NCI-H1417 treated with DMSO at 0.1 percent for 48 hours (cell line): ENCODE measurements at regions not wholly inside any gene's neighbourhood (a gene's known extent, or its start where the extent isn't known, plus 50 kb on each side); places are given as distances from the start of the nearest gene placed in this dataset.

Experiments used
- DNase-seq: peaks from one replicate; lab custom pipeline; 2025; lab: John Stamatoyannopoulos, UW

DNA sequence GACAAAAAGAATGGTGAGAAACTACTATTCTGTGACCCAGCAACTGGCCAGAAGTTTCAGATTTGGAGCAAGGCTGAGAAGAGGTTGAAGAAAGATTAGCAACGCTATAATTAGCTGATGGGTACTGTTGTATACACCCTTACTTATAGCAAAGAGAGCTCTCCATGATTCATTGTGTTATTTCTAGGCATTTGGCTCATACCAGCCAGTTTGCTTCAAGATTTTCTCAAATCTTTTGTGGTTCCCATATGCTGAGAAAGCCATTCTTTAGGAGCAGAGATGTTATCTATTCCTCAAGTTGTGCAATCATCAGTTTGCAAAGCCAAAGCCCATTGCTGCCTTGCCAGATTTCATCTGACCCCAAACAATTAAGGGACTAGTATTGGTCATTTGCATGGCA lies 179.4 kb downstream of the ETS1 start:
- DNase-seq: no peak

DNA sequence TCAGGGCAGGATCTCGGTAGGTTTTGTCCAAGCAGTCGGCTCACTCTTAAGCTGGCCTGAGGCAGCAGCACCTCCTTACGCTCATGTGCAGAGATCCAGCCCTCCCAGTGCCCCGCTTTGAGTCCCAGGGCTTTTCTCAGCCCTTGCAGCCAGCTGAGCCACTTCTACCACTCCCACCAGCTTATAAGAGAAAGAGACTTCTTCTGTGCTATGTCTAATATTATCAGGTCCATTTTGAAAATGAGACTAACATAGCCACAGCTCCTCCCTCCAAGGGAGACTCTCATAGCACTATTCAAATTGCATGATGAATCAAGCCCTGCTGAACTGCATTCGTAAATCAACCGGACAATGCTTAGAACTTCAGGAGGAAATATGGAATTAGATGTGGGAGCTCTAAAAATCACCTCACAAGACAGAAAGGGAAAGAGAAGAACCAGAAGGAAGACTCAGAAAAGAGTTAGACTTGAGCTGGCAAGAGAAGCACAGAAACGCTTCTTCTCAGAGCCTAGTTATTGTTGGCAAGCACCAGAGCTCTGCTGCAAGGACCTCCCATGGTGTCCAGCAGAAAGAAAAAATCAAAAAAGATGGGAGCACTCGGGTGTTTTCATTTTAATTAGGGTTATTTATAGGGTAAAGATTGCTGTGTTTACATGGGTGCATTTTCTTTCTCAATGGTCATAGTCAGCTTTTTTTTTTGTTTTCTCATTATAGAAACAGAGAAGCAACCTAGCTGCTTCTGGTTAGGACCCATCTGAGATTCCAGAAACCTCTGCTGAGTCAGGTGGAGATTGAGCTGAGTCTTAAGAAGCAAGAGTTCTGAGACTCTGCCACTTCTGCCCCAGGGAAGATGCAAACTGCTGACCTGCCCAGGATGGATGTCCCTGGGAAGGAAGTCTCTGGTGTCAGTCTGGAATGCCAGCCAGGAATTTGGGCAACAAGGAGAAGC lies 181.4 kb downstream of the ETS1 start:
- DNase-seq: no peak

DNA sequence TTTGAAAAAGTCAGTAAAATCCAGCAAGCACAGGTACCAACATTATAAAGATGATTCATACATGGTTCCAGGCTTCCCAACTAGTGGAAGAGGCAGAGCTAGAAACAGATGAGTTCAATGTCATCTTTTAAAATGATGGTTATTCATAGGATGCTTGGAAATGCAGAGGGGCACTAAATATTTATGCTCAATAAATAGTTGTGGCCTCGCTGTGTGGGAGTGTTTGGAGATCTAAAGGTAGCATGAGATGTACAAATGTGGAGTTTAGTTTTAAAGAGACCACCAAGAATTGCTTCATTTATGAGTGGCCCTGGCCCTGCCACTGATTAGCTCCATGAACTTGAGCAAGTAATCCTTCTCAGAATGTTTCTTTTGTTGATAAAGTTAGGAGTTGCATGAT lies 182.2 kb downstream of the ETS1 start:
- DNase-seq: no peak

DNA sequence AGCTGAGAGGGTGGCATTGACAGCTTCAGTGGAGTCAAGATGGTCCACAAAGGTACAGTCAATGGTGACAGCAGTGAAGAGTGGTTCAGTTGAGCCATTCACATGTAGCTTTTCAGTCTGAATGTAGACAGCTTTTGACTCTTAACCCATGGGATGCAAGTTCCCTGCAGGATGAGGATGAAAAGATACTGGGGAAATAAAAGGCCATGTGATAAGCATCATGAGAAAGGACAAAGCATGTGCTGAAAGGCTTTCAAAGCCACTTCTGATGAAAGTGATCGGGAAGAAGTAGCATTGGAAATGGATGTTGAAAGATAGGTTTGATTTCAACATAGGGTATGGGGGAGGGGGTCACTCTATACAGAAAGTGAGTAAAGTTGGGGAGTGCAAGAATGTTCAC lies 182.9 kb downstream of the ETS1 start:
- no peak for DNase-seq

DNA sequence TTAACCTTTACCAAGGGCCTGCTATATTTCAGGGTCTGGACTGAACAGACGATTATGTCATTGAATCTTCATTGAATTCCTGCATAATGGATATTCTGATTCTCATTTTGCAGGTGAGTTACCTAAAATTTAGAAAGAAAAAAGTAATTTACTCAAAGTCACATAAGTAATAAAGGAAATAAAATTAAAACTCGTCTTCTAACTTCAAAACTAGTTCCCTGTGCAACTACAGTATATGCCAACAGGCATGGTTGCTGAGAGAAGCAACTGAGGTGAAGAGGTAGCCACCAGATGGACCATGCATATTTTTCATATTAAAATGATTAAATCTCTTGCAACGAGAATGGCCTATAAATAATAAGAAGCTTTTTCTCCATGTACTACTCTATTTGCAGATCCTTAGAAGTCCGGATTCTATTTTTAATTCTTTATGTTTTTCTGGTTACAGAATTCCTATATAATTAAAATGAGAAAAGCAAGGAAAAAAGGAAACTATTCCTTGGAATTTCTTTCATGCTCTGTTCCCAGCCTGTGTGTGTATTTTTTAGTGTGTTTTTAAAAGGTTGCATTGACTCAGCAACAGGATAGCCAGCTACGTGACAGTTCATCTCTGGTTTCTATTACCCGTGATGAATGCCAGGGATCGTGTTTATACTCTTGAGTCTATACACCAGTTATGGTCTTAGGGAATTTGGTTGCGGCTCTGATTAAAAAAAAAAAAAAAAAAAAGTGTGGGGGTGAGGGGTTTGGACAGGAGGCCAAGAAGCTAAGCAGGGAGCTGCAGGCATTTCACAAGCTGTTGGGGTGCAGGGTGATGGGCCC lies 186.8 kb downstream of the ETS1 start:
- no peak for DNase-seq

DNA sequence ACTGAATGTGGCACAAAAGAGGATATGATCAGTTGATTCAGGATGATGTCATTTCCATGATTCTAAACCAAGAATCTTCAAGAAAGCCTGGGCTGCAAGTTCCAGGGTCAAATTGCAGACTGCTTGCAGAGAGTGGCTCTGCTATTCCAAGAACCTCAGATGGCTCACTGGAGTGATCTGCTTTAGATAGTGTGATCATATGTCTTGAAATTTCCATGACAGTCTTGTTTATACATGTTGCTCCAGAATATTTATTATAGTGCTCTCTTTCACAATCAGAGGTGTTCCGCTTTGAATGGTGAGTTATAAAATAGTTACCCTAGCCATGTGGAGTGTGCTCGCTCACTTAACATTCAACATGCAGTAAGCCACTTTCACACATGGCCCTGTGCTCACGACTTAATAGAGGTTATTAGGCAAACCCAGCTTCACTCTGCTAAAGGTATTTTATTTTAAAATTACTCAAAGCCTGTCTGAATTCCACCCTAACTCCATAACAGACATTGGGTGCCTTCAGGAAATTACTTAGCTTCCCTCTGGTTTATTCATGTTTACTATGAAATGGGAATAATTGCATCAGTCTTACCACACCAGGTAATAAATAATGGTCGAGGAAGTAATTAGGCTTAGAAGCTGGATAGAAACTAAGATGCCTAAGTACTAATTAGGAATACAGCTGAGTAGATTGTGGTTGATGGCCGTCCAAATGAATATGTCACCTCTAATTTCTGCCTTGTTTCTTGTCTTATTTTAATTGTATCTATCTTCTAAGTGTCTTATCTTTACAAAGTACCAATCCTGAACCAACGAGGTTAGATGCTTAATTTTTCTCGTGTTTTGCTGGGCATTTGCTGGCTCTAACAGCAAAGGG lies 187.9 kb downstream of the ETS1 start:
- DNase-seq: peak; percentile 27

DNA sequence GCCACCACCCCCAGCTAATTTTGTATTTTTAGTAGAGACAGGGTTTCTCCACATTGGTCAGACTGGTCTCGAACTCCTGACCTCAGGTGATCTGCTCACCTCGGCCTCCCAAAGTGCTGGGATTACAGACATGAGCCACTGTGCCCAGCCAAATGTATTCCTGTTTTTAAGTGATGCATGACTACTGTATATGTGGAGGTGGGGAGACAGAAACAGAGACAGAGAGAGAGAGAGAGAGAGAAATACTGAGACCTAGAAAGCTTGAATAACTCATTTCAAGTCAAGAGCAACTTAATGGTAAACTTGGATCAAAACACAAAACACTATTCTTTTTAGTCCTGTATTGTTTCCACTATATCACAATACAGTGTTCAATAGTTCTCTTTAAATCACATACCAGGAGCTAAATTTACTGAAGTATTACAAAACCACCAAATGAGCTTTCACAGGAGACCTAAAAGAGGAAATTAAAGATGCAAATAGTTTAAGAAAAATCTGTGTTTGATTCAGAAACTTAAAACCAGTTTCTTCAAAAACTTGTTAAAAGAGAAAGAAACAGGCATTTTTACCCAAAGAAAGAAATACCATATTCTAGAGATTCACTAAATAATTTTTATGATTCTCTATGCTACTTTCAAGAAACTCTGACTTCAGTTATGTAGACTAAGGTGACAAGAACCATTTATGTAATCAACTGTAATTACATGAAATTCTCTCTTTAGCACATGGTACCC lies 188.7 kb downstream of the ETS1 start:
- no peak for DNase-seq

DNA sequence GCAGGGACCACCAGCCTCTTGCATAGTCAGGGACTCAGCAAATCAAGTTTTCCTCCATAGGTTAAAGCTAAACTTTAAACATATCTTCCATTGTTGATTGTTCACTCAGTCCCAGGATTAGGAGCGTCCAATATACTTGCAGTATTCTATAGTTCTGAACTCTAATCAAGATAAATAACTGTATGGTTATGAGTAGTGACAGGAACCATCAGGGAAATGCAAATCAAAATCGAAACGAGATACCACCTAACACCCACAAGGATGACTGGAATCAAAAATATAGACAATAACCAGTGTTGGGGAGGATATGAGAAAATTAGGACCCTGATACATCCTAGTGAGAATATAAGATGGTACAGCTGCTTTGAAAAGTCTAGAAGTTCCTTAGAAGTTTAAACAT lies 190.0 kb downstream of the ETS1 start:
- DNase-seq: no peak

DNA sequence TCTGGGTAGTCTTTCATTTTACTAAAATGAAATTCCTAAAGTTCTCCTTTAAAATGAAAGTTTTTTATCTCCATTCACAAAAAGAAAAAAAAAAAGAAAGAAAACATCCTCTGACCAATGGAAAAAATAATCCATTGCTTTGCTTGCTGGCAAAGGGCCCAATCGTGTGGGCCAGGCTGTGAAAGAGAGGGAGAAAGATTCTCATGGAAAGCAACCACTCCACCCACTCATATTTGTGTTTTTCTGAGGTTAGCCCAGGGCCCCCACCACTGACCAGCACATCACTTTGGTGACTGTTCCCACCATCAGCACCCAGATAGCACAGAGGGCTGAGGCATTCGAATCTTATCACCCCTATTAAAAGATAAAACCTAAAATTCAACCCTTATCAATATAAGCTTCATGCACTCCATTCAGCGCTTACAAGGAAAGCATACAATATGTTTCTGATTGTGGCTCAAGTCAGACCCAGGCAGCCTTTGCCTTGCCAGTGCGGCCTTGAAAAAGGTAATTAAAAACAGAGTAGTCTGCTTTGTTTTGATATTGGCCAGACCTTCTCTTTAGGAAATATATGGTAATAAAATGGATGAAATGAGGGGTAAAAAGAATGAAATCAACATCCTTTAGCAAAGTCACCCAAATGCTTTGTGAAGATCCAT lies 192.8 kb downstream of the ETS1 start:
- DNase-seq: no peak

DNA sequence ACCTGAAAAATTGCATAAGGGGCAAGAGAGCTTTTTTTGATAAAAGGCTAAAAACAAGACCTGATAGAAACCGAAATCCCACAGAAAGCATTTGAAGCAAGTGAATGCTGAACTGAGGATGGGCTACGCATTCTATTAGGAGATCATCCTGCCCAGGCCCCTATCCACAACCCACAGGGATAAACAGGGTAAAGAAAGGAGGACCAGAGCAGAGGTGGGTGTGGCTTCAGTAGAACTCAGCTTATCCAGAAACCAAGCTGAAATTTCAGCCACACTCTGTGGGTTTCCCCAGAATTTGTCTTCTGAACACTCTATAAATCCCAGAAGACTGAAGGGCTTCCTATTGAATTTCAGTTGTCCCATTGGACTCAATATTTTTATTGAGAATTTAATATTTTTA lies 195.1 kb downstream of the ETS1 start:
- DNase-seq: no peak

DNA sequence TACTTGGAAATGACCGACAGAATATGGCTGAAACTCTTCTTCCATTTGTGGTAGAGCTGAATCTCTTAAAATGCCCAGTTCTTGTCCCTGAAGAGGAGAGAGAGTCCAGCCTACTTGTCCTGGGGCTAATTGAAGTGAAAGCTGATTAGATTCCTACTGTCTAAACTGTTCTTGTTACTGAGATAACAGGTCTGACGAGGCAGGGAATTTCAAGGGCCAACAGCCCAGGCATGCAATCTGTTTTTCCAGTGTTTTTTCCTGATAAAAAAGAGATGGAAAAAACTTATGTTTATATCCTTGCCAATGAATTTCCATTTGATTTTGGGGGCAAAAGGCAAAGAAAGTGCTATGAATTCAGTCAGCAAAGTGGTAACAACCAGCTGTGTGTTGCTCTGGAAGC lies 195.5 kb downstream of the ETS1 start:
- no peak for DNase-seq

DNA sequence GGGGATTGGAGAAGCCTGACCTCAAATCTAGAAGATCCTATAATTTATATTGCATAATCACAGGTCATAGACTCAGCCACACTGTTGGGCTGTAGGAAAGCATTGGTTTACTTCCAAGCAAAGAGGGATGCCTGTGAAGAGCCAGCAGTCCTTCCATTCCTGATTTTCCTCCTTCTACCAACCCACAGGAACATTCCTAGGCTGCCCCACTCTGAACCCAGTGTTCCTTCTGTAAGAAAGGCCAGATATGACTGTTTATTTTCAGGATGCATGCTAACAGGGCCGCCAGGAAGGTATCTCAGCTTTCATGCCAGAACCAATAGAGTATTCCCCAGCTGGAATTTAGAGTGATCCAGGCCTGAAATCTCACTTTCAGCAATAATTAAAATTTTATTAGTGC lies 197.1 kb downstream of the ETS1 start:
- DNase-seq: no peak

DNA sequence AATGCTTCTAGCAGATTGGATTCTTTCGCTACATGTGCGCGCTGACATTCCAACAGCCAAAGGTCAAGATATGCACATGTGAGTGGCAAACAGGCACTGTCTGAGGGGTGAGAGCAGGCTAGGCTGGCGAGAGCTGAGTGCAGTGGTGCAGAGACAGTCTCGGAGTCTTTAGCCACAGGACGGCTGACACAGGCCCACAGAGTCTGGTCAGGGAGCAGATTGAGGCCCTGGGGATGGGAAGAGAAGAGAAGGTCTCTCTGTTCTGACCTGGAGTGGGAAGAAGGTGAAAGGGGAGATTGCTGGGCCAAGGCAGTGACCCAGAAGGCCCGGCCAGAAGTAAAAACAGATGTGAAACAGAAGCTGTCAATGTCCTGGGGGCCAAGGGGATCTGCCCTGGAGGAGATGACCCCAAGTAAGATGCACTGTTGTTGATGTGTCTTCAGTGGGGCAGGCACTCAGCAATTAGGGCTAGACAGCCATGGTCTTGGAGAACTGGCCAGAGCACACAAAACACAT lies 197.8 kb downstream of the ETS1 start:
- DNase-seq: no peak

DNA sequence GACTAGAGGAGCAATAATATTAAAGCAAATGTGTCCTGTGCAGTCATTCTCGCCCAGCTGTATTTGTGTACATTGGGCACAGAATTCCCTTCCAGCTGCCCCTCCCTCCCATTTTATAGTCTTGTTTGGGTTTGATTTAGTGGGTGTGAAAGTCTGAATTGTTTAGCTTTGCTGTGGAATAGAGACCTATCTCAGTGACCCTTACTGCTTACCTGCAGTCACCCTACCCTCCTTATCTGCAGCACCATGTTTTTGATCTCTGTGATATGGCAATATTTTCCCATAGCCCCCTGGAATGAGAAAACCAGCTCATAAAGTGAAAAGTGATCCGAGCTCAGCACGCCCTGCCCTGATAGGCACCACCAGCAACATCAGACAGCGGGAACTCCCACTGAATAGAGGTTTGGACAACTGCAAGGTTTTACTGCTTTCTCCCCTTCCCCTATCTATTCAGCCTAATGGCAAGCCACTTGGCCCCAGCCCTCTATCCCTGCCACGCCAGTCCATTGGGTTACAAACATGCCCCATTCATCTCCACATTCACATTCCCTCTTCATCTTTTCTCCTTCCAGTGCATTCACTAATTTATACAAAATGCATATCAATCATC lies 199.0 kb downstream of the ETS1 start:
- DNase-seq: no peak

DNA sequence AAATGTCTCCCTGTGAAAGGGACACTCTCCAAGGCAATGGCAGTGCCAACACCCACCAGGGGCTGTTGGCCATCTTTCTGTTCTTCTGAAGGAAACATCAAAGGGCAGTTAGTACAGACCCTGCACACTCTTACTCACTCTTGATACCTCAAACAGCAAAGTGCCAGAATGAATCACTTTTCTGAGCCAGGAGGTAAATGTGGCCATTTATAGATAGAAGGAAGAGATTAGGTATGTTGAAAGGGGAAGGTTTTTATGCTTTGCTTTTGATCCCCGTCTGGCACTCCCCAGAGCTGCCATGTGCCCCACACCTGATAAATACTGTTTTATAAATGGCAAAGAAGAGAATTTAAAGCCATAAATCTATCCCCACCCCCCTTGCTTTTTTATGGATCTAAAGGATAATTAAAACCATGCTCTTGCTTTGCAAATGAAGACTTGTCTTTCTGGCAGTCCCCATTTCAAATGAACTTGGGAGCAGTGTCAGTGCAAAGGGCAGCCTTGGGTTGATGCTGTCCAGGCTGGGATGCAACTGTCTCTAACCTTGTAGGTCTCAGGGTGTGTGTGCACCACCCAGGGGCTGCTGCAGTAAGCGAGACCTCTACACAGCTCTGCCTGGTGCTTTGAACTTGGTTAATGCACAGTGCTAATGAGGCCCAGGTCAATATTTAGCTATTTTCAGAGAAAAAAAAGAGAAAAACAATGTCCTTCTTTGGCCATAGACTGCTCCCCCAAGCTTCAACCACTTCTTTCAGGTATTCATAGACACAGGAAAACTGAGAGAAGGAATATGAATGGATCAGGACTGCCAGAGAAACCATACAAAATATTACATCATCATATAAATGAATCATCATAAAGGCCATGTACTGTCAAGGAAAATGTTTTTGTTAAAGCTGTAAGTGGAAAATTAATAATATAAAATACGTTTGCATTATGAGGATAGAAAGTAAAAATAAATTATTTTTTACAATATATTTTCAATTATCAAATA lies 207.5 kb downstream of the ETS1 start:
- no peak for DNase-seq

DNA sequence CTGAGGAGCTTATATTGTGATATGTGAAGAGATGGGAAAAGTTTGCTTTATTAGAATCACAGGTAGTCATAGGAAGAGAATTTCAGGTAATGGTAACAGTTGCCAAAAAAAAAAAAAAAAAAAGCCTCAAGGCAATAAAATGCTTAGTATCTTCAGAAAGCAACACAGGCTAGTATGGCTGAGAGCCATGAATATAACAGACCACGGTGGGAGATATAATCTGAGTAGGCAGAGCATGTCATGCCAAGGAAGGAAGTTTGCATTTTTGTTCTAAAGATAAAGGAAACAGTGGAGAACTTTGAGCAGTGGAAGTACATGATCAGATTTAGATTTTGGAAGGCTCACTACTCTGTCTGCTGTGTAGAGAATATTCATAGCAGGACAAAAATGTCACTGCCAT lies 211.4 kb downstream of the ETS1 start:
- no peak for DNase-seq

DNA sequence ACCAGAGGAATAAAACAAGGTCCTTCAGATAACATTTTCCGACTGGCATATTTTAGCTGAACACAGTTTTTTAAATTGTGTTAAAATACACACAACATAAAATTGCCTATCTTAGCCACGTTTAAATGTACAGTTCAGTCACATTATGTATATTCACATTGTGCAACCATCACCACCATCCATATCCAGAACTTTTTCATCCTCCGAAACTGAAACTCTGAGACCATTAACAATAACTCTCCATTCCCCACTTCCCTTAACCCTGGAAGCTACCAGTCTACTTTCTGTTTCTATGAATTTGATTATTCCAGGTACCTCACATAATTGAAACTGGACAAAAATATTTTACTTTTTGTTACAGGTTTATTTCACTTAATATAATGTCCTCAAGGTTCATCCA lies 213.3 kb downstream of the ETS1 start:
- DNase-seq: no peak

DNA sequence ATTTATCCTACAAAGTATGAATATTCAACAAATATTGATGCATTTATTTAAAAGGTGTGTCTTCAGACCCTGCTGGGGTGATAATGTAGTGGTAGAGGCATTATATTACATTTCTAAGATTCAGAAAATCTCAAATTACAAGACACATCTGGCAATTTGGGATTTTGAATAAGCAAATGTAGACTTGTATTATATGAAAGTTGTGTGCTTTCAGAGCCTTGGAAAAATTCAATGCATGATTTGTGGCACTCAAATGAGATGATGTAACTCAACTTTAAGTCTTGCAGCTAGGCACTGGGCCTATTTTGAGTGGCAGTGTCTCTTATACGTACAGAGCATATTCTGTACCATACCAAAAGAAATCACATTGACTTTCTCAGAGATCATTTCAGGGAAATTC lies 214.4 kb downstream of the ETS1 start:
- no peak for DNase-seq

DNA sequence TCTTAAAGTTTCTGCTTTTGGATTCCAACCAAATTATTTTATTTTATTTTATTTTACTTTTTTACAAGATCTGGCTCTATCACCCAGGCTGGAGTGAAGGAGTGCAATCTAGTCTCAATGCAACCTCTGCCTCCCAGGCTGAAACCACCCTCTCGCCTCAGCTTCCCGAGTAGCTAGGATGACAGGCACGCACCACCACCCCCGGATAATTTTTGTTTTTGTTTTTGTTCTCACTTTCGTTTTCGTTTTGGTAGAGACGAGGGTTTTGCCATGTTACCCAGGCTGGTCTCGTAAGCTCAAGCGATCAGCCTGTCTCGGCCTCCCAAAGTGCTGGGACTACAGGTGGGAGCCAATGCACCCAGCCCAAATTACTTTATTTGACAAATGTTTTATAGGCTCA lies 219.8 kb downstream of the ETS1 start:
- no peak for DNase-seq
